C4-2B (cell line): ENCODE measurements at regions not wholly inside any gene's neighbourhood (a gene's known extent, or its start where the extent isn't known, plus 50 kb on each side); places are given as distances from the start of the nearest gene placed in this dataset.

ENCODE experiments used
- ZFX ChIP-seq: fragments of 450-650 bp; IDR thresholded peaks from 2 replicates; pipeline ENCODE4 v1.6.1; 2017
- TF ChIP-seq, protein P1 (sequence below): fragments of 450-650 bp; conservative IDR thresholded peaks from 2 replicates; pipeline ENCODE4 v1.5.1; 2017; ENCODE audit warnings: mild to moderate bottlenecking

DNA sequence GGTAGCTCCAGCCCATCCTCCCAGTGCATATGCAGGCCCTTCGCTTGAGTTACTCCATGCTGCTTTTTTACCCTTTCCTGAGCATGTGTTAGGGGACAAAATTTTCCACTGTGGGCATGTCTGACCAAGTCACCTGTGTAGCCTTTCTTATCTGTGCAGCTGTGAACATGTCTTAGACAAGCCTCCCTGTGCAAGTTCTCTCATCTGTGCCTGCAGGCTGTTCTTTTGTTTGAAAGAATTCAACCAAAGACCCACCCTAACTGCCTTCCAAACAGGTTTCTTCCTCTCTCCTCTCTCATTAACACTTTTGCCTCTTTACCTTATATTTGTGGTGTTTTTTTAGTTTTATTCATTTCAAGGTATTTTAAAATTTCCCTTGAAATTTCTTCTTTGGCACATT is 53.2 kb upstream of the SPIN4 start:
- TF ChIP-seq, protein P1, sequence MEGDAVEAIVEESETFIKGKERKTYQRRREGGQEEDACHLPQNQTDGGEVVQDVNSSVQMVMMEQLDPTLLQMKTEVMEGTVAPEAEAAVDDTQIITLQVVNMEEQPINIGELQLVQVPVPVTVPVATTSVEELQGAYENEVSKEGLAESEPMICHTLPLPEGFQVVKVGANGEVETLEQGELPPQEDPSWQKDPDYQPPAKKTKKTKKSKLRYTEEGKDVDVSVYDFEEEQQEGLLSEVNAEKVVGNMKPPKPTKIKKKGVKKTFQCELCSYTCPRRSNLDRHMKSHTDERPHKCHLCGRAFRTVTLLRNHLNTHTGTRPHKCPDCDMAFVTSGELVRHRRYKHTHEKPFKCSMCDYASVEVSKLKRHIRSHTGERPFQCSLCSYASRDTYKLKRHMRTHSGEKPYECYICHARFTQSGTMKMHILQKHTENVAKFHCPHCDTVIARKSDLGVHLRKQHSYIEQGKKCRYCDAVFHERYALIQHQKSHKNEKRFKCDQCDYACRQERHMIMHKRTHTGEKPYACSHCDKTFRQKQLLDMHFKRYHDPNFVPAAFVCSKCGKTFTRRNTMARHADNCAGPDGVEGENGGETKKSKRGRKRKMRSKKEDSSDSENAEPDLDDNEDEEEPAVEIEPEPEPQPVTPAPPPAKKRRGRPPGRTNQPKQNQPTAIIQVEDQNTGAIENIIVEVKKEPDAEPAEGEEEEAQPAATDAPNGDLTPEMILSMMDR = no peak
- no peak for TF ChIP-seq ZFX
